Occipital lobe (tissue), 1 donor: ENCODE measurements at regions not wholly inside any gene's neighbourhood (a gene's known extent, or its start where the extent isn't known, plus 50 kb on each side); places are given as distances from the start of the nearest gene placed in this dataset.
A peak's percentile ranks its signal among the peaks of the same experiment; 100 is the strongest.

ENCODE experiments used
- DNase-seq: peaks from one replicate; lab custom pipeline; 2025; lab: John Stamatoyannopoulos, UW

DNA sequence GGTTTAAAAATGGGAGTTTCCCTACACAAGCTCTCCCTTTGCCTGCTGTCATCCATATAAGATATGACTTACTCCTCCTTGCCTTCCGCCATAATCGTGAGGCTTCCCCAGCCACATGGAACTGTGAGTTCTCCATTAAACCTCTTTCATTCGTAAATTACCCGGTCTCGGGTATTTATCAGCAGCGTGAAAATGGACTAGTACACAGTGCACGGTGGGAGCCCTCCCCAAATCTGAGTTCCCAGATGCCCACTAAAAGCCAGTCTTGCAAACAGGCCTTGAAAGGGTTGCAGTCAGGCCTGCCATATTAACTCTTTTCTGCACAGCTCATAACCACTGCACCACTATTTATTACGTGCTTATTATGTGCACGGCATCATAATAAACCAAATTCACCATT is 400.9 kb downstream of the PRDM2 start:
- no peak for DNase-seq

DNA sequence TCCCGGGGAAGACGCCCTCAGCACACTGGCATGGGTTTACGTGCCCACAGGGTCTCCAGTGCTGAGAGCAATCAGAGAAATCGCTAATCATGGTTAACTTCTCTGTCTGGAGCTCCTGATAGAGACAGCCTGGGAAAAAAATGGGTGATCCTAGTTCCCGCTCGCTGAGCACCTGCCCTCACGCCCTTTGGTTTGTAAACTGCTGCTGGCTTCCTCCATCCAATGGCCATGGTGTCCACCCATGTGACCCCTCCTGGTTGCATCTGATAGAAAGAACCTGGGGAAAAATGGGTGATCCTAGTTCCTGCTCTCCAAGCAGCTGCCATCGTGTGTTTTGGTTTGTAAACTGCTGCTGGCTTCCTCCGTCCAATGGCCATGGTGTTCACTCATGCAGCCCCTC is 402.2 kb downstream of the PRDM2 start:
- DNase-seq, result no peak

DNA sequence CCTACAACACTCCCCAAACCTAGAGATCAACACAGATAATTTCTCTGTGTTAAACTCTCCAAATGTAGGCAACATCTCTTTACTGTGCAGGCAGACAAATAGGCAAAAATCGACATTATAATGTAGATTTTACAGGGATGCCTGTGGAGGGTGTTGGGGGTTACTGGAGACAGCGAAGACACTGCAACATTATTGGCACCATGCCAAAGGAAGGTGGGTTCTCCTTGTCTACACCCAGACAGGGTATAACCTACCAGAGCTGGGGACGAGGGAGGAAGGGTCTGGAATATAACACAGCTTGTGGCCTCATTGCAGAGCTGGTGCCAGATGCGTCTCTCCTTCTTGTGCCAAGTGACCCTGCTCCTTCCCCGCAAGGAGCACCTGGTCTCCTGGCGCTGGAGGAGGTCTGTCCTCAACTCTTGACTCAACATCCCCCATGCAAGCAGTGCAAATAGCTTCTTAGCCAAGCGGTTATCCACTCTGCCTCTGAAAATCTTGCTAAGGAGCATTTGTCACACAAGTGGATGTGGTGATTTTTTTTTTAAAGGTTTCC is 404.0 kb downstream of the PRDM2 start:
- DNase-seq, result no peak

DNA sequence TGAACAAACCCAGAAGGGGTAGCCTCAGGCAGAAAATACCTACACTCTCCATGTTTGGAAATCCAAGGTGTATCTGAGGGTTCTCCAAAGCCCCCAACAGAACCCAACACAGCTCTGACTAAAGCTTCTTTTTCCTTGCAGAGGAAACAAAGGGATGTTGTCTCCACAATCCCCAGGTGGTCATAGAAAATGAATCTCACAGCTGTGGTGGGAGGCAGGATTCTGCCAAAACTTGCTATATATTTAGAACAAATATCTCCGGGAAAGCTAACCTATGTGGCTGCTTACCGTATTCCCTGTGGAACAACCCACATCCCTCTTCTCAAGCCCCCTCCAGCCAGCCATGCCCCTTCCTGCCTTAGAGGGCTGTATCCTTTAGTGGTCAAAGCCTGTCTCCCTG is 406.1 kb downstream of the PRDM2 start:
- DNase-seq, result no peak

DNA sequence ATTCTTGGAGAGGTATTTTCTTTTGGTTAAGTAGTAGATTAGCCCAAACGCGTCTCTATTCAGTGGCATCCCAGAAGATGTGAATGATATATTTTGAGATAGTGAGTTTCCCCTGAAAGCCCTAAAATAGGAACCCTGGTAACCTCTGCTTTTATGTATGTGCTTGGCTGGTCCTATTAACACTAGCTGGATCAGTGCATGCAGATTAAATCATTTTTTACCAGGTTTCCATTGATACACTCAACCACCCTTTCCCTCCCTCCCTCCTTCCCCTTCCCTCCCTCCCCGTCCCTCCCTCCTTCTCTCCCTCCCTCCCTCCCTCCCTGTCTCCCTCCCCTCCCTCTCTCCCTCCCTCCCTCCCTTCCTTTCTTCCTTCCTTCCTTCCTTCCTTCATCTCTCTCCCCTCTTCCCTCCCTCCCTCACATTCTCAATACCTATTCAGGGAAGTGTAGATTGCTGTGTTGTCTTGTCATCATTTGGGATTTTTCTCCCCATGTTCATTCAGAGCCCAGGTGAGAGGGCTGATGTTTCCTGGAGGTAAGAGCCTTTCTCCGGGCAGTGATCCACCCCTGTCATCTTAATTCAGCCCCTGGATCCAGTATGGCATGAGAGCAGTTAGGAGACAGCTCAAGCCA is 406.8 kb downstream of the PRDM2 start:
- DNase-seq, result no peak

DNA sequence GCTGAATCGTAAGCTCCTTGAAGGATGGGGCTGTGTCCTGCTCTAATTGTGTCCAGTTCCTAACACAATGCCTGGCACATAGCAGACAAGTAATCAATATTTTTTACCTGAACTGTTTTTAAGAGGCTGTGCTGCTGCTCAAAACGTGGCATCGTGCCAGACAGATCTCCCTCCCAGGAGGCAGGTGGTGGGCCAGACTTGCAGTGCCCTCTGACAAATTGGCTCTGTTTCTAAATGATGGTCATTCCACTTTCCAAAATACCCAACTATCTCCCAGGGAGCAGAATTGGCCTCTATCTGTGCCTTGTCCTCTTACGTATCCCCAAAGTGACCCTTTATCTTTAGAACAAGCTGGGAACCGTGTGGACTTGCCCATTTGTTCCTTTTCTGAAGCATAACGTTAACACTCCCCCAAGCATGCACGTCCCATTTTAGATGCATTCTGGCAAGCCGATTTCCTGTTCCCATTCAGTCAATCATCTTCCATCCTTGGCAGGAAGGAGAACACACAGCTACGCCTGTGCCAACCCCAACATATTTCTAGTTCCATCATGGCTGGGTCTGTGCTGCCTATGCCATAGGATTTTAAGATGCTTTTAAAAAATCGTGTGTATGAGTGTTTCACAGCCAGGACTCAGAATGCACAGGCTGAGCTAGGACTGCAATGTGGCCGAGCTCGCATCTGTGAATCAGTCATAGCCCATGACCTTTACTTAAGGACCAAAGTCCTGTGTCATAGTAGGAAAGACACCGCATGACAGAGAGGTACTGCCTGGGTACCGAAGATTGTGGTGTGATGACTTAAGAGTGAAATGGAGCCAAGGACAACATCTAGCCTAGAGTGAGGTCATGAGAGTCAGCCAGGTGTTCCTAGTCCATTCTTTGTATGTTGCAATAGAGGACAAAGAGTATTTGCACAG is 408.6 kb downstream of the PRDM2 start:
- peak; percentile 24 for DNase-seq

DNA sequence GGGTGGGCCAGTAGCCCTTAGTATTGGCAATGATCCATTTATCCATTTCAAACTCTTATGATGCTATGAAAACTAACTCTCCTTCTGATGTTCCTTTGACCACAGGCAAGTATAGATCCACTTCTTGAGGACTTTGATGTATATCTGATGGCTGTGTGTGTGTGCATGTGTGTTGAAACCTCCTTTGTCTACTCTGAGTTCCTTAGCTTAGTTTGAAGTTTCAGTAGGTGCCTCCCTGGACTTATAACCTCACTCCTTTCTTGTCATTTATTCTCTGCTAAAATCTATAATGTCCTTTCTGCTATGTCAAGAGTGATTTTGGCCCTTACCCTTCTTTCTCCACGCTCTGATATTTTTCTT is 409.3 kb downstream of the PRDM2 start:
- no peak for DNase-seq

DNA sequence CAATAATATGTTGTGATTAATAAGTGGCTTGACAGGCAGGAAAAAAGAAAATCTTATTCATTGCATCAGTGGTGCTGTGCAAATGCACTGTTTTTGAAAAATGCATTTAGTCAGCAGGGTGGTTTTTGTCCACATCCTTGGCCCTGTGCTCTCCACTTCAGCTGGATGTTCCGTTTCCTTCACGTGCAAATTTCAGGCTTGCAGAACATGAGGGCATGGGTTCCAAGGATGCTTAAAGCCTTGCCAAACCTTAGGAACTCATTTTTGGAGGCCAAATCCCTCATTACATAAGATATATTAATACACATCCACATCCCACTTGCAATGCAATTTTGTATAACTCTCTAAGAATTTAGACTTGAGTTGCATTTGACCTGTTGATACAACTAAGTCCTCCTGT is 410.1 kb downstream of the PRDM2 start:
- DNase-seq, result no peak

DNA sequence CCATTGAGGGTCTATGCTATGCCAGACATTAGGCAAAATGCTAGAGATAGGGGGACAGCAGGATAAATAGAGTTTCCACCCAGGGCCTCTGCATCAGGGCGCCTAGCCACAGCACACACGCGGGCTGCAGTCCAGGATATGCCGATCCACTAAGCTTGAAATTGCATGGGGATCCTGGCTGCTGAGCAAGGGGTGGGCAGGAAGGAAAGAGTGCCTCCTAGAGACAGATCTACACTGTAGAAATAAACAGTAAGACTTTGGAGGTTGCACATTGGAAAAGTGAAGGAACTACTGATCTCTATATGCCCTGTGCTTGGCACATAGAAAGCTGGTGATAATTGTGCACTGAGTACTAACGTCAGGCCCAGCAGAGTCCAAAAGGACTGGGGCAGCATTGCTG is 411.1 kb downstream of the PRDM2 start:
- no peak for DNase-seq

DNA sequence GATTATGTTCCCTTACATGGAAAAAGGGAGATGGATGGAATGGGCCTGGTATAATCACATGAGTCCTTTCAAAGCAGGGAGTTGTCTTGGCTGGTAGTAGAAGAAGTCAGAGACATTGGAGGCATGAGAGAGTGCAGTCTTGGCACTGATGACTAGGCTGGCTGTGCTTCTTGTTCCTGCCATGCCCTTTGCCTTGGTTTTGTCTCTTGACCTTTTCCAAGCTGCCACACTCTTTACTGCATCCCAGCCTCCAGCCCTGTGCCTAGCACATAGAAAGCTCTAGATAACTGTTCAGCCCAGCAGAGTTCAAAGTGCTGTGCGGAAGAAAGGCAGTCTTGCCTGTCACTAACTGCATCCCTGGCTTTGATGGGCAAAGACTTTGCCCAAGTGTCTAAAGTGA is 412.6 kb downstream of the PRDM2 start:
- DNase-seq, result no peak

DNA sequence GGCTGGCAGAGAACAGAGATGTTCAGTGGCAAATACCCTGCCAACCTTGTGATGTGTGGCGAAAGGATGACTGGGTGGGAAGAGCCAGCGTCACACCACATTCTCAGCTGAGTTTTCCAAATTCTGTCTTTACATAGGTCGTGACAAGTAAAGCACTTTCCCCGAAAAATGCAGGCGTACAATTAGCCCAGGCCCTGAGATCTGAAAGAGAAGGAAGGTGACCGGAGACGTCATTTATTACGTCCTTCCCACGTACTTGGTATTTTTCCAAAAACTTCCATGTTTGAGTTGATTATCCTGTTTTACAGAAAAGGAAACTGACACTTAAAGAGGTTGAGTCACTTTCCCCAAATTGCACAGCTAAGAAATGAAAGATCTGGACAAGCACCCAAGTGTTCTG is 413.3 kb downstream of the PRDM2 start:
- DNase-seq, result no peak

DNA sequence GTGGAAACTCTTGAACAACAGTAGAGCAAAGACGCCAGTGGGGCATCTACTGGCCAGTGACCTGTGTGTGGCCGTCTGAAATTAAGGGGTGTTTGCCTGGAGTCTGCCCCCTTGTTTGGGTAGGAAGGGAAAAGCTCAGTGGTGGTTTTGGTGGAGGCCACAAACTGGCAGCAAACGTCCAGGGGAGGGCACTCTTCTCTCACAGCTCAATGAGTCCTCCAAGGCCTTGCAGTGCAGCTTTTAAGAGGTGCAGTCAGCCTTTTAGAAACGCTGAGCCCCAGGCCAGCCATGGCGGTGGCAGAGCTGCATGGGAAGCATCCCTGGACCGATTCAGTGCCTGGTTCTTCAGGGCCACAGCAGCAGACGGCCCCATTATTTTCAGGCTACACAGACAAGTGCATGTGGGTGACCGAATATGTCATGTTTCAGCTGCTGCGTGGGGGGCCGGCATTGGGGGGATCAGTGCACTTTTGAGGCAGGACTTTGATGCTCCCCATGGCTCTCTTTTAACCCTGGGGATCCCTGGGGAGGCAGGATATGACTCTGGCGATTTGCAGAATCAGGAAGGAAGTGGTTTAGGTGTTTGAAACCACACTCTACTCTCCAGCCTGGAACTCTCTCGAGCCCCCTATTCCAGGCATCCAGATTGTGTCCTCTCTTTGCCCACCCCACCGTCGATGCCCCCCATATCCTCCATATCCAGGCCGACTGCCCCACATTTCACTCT is 414.0 kb downstream of the PRDM2 start:
- DNase-seq, result peak; percentile 51

DNA sequence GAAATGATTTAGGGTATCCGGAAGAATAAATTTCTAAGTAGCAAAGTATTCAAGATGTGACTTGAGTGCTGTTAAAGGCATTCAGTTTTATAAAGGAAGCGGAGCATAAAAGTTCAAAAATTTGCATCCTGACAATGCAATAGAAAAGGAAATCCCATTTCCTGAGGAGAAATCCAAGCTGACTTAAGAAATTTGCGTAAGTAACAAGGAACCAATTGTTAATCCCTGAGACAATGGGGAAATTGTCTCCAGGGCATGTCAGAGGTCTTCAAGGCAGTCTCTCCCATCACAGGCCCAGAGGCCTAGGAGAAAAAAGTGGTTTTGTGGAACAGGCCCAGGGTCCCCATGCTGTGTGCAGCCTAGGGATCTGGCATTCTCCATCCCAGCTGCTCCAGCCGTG is 416.0 kb downstream of the PRDM2 start:
- no peak for DNase-seq

DNA sequence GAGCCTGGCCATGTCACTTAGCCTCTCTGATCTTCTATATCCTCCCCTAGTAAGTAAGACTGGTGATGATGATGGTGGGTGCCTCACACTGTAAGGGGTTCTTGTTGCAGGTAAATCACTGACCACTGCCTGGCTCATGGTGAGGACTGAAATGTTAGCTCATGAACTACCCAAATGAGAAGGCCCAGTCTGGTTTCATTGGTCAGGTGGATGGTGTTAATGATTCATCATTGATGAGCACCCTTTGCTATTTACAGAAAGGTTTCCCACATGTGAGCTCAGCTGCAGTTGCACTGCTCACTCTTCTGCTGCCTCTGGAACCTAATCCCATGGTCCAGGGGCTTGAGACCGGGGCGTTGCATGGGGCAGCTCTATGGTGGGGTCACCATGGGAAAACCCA is 417.7 kb downstream of the PRDM2 start:
- no peak for DNase-seq

DNA sequence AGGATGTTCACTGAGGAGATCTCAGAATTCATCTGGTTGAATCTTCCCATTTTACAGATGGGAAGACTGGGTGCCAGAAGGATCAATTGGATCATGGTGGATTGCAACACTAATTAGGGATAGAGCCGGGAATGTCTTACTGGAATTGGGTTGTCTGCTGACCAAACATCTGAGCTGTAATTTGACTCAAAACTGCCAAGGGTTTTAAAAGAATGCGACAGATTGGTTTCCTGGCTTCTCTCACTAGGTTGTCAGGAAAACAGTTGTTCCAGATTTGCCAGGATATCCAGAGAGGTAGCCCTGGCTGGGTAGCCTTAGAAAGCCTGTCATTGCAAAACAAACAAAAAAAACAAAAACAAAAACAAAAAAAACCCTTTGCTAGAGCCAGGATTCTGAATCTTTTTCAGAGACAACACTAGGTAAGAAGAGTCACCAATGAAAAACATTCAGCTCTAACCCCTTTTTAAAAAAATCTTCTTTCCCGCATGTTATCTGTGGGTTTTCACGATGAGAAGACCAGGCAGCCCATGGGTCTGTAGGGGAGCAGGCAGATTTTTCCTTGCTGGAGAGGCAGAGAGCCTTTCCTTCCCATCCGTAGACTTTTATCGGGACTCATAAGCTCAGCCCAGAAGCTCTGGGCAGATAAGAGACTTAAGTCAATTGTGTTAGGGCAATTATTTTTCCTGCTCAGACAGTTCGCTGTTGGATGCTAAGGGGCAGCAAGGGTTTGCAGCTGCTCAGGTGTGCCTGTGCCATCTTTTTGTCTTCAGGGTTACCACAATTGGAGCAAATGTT is 418.9 kb downstream of the PRDM2 start:
- no peak for DNase-seq

DNA sequence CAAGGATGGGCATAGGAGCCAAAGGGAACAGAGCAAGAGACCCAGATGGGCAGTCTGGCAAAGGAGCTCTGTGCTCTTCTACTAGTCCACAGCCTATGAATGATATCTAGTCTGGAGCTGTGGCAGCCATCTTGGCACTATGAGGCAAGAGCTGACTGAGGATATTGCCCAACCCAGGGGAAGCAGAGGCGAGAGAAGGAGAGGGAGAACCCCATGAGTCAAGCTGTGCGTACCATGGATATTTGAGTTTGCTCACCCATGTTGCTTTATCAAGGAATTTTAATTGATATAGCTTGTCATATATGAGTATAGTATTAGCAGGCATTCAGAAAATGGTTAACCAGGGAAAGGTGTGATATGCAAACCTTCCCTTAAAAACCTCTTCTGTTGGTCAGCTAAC is 420.9 kb downstream of the PRDM2 start:
- DNase-seq, result no peak

DNA sequence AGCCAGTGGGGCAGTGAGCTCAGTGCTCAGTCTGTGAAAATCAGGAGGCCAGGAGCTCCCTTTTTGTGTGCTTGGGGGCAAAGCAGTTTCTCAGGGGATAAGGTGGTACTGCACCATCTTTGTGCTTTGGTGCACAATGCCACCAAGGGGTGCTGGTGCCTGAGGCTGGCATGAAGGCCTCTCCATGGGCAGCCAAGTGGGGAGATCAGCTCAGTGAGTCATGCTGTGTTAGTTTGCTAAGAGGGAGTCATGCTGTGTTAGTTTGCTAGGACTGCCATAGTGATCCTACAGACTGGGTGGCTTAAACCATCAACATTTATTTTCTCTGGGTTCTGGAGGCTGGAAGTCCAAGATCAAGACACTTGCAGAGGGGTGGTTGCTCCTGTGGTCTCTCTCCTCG is 428.1 kb downstream of the PRDM2 start:
- no peak for DNase-seq

DNA sequence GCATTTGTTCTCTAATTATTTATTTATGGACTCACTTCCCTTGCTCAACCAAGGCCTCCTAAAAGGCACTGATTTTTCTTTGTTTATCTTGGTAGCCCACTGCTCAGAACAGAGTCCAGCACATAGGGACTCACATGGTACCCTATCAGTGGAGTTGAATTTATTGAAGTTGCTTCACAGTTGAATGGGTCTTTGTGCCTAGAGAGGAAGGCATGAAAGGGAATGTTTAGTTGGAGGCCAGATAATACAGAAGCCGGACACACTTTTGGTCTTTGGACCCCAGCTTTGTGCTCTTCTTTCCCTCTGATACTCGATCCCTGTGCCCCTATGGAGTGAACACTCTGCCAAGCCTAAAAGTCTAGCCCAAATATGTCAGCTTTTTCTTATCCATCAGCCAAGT is 429.0 kb downstream of the PRDM2 start:
- DNase-seq, result no peak

DNA sequence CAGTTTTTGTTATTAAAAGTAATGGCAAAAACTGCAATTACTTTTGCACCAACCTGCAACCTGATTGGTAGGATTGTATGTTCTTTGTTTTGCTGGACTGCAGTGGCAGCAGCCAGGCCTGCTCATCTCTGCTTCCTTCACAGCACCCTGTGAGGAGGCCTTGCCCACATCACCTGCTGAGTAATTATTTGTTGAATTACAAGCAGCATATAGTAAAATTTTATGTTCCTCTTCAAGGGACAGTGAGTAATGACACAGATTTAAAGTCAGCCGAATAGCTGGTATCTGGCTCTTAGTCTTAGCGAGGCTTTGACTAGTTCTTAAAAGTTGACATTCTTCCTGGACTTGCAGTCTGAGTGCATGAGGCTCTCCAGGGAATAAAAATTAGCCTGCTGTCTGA is 435.1 kb downstream of the PRDM2 start:
- no peak for DNase-seq

DNA sequence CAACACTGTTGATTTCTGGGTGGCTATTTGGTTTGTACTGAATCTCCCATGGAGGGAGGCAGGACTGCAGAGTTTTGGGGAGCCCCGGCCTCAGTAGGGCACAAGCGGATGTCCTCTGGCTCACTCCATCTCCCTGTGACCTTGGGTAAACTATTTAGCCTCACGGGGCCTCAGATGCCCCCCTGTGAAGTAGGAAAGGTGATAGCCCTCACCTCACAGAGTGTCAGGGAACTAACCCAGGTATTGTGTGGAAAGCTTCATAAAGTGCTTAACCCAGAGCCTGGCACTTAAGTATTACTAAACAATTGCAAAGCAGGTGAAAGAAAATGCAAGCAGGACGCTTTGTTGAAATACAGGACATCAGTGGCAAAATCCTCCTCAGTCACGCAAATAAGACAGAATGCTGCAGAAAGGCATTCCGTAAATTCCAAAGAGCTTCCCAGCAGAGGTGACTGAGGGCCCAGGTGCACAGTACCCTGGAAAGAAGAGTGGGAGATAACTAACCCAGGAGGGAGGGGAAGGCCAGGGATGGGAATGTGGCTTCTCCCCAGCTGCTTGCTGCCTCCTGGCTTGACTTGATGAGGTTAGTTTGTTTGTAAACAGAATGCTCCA is 436.3 kb downstream of the PRDM2 start:
- no peak for DNase-seq

DNA sequence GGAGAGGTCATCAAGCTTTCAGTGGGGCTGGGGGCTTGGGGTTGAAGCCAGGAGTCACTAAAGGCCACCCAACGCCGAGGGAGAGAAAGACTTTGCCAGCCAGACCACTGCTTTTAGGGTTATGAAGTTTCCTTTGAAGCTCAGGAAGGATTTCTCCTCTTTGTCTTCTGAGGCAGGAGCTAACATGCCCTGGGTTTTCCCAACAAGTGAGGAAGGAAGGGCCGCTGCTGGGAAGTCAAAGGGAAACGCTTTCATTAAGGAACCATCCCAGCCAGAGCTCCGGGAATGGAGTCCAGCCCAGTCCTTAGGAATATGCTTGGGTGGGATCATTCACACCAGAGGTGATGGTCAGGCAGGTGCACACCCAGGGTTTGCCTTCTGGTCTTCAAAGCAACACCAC is 436.9 kb downstream of the PRDM2 start:
- DNase-seq, result no peak
